Fibroblast of mammary gland (primary cell): ENCODE measurements at regions not wholly inside any gene's neighbourhood (a gene's known extent, or its start where the extent isn't known, plus 50 kb on each side); places are given as distances from the start of the nearest gene placed in this dataset.
A peak's percentile ranks its signal among the peaks of the same experiment; 100 is the strongest.

ENCODE experiments used
- DNase-seq: peaks from one replicate; pipeline ENCODE4 v3.0.0-alpha.2; 2010; ENCODE audit warnings: low read depth
- H3K4me3 ChIP-seq: 2 replicates; pipeline ENCODE4 v1.5.1; 2011; ENCODE audit warnings: low read depth, mild to moderate bottlenecking, low read length, moderate library complexity; ENCODE audit not compliant: control insufficient read depth
- TF ChIP-seq, protein P1 (sequence below): conservative IDR thresholded peaks from 2 replicates; pipeline ENCODE4 v1.5.1; 2011; ENCODE audit warnings: low read depth, low read length, inconsistent platforms; ENCODE audit not compliant: control insufficient read depth, insufficient read depth

DNA sequence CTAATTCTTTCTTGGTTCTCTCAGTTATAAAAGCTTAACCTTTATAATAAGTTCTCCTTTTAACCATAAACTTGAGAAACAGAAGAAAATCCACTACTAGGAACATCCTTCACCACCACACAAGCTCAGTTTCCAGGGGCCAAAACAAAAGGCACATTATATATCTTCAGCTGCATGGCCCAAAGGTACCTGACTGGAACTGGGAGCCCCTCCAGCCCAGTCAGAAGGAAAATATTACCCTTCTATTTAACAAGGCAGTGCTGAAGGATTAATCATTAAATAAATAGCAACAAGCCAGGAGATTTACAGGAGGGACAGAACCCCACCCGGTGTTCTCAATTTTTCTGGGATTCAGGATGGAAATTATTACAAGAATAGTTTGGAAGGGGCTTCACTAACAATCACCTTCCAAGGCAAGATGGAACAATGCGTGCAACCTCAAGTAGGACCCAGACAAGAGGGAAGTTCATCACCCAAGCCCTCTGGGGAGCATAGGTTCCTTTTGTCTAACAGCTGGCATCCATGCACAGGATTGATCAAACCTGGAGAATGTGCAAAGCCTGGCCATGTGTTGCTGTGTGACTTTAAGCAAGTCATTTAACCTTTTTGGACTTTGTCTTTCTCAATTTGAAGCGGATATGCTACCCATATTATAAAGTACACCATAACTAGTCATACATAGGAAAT lies 159.6 kb upstream of the SETBP1 start:
- DNase-seq, result peak; percentile 17
- TF ChIP-seq, protein P1, sequence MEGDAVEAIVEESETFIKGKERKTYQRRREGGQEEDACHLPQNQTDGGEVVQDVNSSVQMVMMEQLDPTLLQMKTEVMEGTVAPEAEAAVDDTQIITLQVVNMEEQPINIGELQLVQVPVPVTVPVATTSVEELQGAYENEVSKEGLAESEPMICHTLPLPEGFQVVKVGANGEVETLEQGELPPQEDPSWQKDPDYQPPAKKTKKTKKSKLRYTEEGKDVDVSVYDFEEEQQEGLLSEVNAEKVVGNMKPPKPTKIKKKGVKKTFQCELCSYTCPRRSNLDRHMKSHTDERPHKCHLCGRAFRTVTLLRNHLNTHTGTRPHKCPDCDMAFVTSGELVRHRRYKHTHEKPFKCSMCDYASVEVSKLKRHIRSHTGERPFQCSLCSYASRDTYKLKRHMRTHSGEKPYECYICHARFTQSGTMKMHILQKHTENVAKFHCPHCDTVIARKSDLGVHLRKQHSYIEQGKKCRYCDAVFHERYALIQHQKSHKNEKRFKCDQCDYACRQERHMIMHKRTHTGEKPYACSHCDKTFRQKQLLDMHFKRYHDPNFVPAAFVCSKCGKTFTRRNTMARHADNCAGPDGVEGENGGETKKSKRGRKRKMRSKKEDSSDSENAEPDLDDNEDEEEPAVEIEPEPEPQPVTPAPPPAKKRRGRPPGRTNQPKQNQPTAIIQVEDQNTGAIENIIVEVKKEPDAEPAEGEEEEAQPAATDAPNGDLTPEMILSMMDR, result no peak
- H3K4me3 ChIP-seq, result no peak overlapping the region

- H3K4me3 ChIP-seq, result no peak overlapping the region
- TF ChIP-seq, protein P1, result no peak
- peak; percentile 6 for DNase-seq
Observed at GRCh38 chr18:44521668-44522022, 159.0 kb upstream of the SETBP1 start.

GRCh38 chr18:44526705-44527415 lies 153.8 kb upstream of the SETBP1 start:
- TF ChIP-seq, protein P1, result no peak

DNA sequence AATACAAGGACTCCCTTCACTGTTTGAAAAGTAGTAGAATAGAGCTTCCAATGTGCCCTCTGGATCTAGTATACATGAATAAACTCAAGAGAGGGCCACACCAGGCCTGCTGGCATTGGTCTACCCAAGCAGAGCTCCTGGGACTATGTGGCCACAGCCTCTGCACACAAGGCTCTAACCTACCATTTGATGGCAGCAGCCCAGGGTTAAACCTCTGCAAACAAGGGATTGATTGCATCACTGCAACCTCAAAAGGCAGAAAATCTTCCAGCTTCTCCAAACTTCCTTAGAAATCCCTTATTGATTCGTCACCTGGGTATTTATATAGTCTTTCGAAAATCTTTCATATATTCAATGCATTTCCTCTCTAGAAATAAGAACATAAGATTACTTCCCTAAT lies 147.6 kb upstream of the SETBP1 start:
- TF ChIP-seq, protein P1, result no peak
- peak; percentile 28 for DNase-seq
- no peak overlapping the region for H3K4me3 ChIP-seq

More at GRCh38 chr18:44526705-44527415, 153.8 kb upstream of the SETBP1 start:
- DNase-seq, result no peak
- no peak overlapping the region for H3K4me3 ChIP-seq

DNA sequence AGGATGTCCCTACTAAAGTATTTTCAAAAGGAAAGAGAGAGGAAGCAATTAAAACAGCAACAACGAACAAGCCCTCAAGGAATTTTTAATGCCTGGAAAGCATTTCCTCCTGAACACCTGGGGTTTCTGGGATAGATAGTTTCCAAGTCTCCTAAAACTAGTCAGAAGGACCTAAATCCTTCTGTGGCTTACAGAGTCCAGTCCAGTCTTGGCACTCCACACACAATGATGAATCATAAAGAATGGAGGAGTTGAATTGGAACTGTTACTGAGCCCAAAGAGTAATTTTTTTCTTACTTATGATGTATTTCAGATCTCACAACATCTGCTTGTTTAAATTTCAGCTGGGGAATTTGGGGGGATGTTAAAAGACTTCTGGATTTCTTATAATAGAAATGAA lies 144.6 kb upstream of the SETBP1 start:
- TF ChIP-seq, protein P1, result no peak

DNA sequence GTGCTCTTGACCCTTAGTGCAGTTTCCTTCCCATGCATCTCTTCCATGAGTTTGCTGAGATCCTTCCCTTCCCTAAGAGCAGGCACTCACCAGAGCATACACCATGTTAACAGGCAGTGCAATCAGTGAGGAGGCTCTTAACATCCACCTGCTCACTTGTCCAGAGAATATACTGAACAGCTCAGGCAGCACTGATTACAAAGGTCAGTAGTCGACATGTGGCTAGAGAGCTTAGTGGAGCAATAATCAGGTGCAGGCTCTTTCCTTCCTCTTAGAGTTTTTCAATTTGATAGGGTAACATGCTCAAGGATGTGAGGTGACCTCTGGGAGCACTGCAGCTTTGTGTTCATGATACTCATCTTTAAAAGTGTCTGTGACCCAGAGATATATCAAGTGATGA lies 144.1 kb upstream of the SETBP1 start:
- DNase-seq, result no peak
- H3K4me3 ChIP-seq, result no peak overlapping the region
- TF ChIP-seq, protein P1, result no peak

More for the DNA sequence above, 144.6 kb upstream of the SETBP1 start:
- no peak overlapping the region for H3K4me3 ChIP-seq
- peak; percentile 90 for DNase-seq

DNA sequence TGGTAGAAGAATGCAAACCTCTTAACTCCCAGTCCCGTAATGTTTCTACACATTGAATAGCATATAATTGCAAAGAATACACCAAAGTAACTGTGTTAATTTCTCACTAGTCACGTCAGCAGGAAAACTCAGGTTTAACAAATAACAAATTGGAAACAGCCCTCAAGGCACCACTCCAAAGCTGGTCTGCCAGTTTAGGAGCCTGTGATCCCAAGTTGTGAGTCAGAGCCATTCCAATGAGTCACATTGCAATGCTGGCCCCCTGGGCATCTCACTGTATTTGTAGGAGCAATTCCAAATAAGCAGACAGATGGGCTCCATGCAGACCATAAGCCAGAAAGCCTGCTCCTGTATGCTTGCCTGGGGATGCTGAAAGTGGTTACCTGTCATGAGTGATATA lies 143.2 kb upstream of the SETBP1 start:
- TF ChIP-seq, protein P1, result no peak
- DNase-seq, result peak; percentile 97
- H3K4me3 ChIP-seq, result no peak overlapping the region
